HUDEP-2 (cell line): ENCODE measurements at regions not wholly inside any gene's neighbourhood (a gene's known extent, or its start where the extent isn't known, plus 50 kb on each side); places are given as distances from the start of the nearest gene placed in this dataset.
"Not testable (repeated sequence)": the region's sequence is repeated elsewhere in the genome, so short reads cannot be mapped to it uniquely, and the experiment has no call there.

Source experiments
- DNase-seq, 76 experiments: peaks; one replicate each; lab custom pipeline; 2025; ENCODE audit not compliant: unreplicated experiment in 76 of 76; lab: John Stamatoyannopoulos, UW

- no peak for DNase-seq
These were observed 215.1 kb downstream of the RBM26 start for GRCh38 chr13:79190932-79191331.

DNA sequence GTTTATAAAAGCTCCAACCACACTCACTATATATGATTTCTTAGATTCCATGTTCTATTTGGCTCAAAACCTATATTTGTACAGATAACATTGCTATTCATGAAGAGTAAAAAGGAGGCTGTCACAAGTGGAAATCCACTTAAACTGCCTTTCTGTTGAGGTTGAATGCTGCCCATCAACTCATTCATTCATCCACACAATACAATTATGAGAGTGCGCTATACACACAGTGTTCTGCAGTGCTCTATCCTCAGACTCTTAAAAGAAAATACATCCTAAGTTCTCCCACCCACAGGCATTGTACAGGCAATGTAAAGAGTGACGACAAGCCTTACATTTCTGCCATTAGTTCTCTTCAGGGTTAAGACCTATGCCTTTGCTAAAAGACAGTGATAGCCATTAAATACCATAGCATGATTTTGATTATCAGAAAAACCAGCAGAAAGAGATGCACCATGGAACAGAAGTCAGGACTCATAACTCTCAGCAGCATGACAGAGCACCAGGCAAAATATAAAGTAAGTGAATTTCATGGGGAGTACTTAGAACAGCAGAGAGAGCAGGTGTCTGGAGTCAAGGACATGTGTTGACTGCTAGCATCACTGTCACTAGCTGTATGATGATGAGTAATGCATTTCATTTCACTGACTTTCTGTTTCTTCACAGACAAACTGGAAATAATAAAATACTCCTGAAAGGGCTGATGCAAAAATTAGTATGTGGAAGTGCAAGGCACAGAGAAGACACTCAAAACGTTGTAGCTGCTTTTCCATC, 218.0 kb downstream of the RBM26 start:
- no peak for DNase-seq

DNA sequence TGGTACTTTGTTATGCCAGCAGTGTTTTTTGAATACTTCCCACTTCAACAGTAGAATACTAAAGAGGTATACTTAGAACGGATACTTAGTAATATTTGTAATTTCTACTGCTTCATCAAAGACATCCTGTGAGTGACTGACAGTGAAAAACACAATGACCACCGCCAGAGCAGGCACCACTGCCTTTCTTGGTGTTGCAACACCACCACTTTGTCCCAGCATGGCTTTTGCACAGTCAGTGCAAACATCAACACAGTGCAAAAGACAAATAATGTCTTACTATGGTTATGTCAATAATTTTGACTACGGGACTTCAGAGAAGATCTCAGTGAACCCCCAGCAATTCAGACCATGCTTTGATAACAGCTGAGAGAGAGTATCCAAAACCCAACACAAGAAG, 220.5 kb downstream of the RBM26 start:
- DNase-seq, result no peak

- DNase-seq, result no peak
These were observed 222.8 kb downstream of the RBM26 start for GRCh38 chr13:79183231-79183630.

DNA sequence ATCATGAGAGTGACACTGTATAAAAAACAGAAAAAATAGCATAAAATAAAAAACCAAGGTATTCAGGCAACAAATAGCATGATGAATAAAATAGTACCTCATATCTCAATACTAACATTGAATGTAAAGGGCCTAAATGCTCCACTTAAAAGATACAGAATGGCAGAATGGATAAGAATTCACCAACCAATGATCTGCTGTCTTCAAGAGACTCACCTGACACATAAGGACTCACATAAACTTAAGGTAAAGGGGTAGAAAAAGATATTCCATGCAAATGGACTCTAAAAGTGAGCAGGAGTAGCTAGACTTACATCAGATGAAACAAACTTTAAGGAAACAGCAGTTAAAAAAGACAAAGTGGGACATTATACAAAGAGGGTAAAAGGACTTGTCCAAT, 232.4 kb downstream of the RBM26 start:
- DNase-seq, result not testable (repeated sequence)

- DNase-seq, result not testable (repeated sequence)
These were observed 233.1 kb downstream of the RBM26 start for GRCh38 chr13:79172924-79173323.

DNA sequence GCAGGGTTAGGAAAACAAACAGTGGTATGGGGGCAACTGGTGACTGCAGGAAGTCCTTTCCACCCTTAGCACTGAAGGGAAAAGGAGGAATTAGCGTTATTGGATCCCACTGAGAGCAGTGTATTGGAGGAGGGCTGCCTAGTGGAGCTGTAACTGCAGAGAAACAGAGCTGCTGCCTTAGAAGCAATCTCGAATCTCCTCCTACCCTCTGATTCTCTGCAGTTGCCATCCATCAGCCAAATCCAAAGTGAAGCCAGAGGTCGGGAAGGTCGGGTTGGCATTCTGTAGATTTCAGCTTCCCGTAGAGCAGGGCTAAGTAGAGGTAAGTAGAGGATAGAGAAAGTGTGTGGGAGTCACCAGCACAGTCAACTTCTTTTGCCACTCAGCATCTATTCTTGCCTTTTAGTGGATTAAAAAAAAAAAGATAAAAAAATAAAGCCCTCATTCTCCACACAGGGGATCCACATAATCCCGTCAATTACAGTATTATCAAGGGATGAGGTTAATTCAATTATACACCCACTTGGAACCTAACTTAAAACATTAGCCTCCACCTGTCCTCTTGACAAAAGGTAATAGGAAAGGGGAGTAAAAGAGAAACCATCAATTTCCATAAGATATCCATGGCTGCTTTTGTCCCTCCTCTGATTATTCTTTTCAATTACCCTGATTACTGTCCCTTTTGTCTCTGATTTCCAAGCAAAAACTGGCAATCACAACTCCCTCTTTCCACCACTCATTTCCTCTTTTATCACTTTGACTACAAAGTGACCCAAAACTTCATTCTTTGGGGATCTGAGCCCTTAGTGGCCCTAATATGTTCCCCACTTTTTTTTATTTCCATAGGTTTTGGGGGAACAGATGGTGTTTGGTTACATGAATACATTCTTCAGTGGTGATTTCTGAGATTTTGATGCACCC, 234.7 kb downstream of the RBM26 start:
- DNase-seq, result no peak

- DNase-seq, result no peak
These were observed 245.2 kb downstream of the RBM26 start for GRCh38 chr13:79160818-79161217.

DNA sequence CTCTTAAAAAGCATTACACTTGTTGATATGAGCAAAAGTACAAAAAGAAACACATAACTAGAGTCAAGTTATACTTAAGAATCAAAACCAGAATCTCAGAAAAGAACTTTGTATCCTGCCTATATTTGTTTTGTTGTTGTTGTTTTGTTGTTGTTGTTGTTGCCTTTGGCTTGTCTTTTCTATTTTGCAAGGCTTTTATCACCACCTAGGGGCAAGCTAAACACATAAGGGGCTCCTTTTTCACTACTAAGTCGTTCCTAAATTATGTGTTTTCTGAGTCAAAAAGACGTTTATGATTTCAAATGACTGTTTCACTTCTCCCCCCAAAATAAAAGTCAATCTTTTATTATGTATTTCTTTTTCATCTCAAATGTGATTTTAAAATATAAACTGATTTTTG, 250.2 kb downstream of the RBM26 start:
- no peak for DNase-seq

DNA sequence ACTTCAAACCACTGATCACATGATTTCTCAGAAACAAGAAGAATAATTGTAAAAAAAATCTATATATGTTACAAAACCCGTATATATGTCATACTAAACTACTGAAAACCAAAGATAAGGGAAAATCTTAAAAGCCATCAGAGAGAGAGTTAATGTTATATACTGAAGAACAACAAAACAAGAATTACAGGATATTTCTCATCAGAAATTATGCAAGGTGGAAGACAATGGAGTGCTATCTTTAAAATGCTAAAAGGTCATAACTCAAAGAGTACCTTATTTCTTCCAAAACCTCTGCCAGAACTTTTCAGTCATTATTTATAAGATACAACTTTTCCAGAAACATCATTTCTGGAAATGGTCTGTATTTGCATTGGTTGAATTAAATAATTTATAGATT, 256.8 kb downstream of the RBM26 start:
- no peak for DNase-seq

- DNase-seq, result no peak
These were observed 265.0 kb downstream of the RBM26 start for GRCh38 chr13:79141082-79141481.

GRCh38 chr13:79128158-79128557, 277.9 kb downstream of the RBM26 start:
- DNase-seq, result no peak

- DNase-seq, result no peak
These were observed 279.3 kb downstream of the RBM26 start for GRCh38 chr13:79126706-79127105.

GRCh38 chr13:79124183-79124582, 281.9 kb downstream of the RBM26 start:
- no peak for DNase-seq

DNA sequence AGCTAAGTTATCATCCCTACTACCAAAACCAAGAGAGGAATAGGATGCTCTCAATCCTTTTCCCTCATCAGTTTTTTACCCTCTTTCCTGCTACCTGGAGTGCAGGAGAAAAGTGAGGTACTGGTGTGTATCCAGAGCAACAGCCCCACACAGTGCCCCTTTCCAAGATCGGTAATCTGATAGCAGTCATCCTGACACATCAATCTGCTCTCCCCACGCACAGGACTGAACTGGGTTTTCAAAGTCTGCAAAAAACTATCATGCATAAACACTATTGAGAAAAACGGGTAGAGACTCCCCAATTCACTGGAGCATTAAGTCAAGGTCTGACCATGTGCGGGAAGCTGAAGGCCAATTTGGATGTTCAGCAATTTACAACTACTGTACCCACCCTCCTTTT, 284.8 kb downstream of the RBM26 start:
- DNase-seq, result no peak

DNA sequence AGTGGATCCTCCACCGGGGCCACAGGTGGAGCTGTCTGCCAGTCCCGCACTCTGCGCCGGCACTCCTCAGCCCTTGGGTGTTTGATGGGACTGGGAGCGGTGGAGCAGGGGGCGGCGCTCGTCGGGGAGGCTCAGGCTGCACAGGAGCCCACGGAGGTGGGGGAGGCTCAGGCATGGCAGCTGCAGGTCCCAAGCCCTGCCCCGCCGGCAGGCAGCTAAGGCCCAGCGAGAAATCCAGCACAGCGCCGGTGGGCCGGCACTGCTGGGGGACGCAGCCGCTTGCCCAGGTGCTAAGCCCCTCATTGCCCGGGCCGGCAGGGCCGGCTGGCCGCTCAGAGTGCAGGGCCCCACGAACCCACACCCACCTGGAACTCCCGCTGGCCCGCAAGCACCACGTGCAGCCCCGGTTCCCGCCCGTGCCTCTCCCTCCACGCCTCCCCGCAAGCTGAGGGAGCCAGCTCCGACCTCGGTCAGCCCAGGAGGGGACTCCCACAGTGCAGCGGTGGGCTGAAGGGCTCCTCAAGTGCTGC, 286.4 kb downstream of the RBM26 start:
- no peak for DNase-seq

DNA sequence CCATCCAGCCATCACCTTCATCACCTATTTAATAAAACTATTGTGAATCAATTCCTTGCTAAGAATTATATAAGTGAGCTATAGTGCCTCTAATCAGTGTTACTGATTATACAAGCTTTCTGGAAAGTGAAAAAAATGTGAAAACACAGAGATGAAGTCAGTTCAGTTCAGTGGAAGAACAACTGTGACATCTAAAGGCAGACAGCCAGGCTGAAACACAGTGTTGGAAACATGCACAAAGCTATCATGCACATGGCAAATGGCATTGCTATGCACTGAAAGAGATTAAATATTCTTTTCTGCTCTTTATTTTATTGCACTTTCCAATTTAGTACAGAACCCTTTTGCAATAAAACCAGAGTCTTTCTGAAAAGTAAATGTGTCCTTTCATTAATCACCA, 294.0 kb downstream of the RBM26 start:
- no peak for DNase-seq

GRCh38 chr13:79108914-79109643, 297.0 kb downstream of the RBM26 start:
- DNase-seq, result no peak

DNA sequence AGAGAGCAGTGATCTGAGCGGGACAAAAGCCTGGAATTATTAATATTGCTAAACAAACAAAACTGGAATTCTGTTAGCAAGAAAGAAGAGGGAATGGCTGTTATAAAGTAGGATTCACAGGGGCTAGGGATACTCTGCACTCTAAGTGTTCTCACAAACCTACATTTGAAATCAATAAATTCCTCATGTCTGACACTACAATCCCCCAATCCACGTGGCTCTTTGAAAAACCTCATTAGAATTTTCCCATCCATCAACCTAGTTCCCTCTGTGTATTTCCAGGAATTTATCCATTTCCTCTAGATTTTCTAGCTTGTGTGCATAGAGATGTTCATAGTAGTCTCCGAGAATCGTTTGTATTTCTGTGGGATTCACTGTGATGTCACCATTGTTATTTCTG, 307.5 kb downstream of the RBM26 start:
- DNase-seq, result no peak

- no peak for DNase-seq
These were observed 308.9 kb downstream of the RBM26 start for GRCh38 chr13:79097201-79097600.

- no peak for DNase-seq
These were observed 310.0 kb downstream of the RBM26 start for GRCh38 chr13:79096099-79096498.
